ENCODE measurements at regions not wholly inside any gene's neighbourhood (a gene's known extent, or its start where the extent isn't known, plus 50 kb on each side); places are given as distances from the start of the nearest gene placed in this dataset.
"Not testable (repeated sequence)": the region's sequence is repeated elsewhere in the genome, so short reads cannot be mapped to it uniquely, and the experiment has no call there.

DNA sequence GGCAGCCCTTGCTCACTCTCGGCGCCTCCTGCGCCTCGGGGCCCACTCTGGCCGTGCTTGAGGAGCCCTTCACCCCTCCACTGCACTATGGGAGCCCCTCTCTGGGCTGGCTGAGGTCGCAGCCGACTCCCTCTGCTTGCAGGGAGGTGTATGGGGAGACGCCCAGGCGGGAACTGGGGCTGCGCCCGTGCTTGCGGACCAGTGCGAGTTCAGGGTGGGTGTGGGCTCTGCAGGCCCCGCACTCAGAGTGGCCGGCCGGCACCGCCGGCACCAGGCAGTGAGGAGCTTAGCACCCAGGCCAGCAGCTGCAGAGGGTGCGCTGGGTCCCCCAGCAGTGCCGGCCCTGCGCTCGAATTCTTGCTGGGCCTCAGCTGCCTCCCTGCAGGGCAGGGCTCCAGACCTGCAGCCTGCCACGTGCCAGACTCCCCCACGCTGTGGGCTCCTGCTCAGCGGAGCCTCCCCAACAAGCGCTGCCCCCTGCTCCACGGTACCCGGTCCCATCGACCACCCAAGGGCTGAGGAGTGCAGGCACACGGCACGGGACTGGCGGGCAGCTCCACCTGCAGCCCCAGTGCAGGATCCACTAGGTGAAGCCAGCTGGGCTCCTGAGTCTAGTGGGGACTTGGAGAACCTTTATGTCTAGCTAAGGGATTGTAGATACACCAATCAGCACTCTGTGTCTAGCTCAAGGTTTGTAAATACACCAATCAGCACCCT lies 54.0 kb upstream of the WWC2 start:
- DNase-seq: not testable (repeated sequence)

DNA sequence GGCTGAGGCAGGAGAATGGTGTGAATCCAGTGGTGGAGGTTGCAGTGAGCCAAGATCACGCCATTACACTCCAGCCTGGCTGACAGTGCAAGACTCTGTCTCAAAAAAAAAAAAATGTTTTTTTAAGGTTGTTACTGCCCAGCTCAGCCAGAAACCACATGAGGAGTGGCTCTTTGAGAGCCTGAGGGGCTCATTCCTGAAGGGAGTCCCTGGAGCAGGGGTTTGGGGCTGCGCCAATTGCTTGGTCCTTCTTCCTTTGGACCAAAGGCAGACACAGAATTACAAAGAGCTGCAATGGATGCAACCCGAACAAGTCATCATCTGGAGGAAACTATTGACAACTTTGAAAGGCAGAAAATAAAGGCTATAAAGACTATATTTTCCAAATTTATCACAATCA lies 60.6 kb upstream of the WWC2 start:
- no peak for DNase-seq

DNA sequence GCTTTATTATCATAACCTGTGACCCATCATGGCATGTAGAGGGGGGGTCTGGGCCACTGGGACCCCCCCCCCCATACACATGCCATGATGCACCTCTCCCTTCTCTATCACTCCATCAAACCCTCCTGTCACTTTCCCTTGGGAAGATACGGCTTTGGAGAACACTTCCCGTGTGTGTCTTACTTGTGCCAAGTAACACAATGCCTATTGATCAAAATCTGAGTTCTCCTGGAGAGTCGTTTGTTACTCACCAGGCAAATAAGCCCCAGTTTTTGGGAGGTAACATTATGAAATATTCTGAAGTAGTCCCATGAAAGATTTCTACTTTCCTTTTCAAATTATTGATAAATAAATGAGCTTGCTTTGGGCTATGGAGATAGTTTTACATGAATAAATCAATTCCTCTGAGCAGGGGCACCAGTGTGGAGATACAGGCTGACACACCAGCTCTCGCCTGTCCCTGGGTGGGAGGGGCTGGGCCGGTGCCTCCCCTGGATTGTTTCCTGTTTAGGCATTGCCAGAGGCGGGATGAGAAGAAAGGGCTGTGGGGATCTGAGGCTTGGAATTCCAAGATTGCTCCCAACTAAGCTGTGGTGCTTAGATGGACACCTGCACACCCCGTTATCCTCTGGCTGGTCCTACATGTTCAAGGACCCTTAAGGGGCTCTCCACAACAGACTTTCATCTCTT lies 63.2 kb upstream of the WWC2 start:
- DNase-seq: peak; percentile 71

DNA sequence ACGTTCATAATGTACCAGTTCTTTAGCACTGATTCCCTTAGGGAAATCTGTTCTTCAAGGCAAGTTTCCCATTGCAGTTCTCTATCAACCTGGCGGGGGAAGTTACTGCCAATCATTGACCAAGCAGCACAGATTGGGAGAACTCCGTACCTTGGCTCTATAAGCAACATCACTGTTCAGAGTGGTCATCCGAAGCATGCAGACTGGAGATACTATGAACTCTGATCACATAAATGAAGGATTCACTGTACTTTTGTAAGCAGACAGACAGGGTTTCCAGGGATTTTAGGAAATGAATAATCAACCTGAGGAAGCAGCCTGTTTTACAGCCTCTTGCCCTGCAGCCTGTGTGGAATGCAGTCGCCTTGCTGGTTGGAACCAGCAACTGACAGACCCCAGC lies 63.8 kb upstream of the WWC2 start:
- DNase-seq: no peak

DNA sequence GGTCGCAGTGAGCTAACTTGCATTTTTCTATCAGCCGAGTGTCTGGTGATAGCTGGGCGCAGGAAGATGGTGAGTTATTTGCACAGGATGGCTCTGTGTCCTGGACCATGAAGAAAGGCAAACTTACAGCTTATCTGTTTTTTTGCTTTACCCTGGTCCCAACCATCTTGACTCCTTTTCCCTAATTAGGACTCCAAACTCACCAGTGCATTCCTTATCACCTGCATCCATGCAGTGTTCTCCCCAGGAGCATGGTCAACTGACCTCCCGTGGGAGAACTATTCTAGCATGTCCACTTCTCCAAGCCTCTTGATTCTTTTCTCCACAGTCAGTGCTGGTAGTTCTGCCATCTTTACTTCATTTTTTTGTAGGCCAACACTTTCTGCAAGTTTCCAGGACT lies 68.2 kb upstream of the WWC2 start:
- DNase-seq: no peak

DNA sequence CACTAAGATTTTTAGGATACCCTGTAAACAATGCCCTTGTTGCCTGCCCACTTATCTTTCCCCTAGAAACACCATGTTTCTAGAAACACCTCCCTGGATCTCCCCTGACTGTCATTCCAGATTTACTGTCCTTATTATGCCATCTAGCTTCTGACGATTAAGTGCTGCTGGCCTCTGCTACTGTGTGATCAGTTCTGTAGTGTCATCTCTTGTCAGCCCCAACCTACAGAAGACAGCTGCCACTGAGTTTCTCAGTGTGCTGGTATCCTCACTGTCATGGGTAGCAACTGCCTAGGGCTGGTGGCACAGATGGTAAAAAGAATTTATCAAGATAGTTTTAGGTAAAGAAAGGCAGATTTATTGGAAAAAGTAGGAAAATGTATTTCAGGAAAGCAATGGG lies 68.7 kb upstream of the WWC2 start:
- DNase-seq: no peak

DNA sequence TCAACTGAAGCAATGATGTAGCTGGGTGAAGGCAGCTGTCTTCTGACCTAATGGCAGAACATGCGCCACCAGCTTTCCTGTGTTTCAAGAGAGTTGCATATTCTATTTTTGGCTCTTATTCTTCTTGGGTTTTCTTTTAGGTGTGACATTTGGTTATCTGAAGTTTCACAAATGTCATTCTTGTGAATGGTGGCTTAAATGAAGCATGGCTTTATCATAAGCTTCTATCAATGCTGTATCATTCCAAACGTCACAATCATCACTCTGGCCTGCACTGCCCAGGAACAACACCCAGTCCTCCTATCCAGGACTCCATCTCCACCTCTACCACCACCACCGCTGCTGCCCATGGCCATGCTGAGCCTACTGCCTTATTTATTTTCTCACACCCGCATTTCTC lies 69.7 kb upstream of the WWC2 start:
- no peak for DNase-seq

DNA sequence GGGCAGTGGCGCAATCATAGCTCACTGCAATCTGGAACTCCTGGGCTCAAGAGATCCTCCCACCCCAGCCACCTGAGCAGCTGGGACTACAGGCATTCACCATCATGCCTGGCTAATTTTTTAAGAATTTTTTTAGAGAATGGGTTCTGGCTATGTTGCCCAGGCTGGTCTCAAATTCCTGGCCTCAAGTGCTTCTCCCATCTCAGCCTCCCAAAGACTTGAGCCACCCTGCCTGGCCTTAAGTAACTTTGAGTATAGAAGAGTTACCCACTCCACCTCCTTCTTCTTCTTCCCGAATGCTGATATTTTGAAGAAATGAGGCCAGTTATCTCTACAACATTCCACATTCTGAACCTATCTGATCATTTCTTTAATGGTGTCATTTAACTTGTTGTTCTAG lies 72.4 kb upstream of the WWC2 start:
- DNase-seq: no peak

DNA sequence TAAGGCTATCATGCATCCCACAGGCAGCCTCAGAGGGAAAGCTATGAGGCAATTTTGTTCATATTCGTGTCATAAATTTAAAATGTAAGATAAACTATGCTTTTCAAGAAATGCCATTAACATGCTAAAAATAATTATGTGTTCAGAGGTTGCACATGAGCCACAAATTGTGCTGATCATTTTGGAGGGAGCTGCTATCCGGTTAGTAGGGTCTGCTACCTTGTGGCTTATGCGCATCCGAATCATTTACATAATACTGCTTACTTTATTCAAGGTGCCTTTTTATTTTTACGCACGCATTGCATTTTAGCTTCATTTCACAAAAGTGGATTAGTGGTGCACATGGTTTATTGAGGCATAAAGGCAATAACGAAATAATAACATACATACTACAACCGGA lies 76.4 kb upstream of the WWC2 start:
- no peak for DNase-seq

DNA sequence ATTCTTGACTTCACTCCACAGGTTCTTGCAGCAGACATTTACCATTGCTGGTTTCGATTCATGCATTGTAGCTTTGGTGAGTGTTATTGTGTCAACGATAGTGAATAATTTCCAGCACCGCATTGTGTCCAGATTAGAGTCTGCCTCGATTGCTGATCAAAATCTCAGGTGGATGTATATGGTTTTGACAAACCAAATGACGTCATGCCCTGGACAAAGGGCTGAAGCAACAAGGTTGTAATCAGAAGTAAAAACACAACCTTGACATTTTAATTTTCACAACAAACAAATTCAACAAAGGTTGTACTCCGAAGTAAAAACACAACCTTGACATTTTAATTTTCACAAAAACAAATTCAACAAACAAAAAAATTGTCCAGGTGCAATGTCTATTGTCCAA lies 81.1 kb upstream of the WWC2 start:
- peak; percentile 18 for DNase-seq

DNA sequence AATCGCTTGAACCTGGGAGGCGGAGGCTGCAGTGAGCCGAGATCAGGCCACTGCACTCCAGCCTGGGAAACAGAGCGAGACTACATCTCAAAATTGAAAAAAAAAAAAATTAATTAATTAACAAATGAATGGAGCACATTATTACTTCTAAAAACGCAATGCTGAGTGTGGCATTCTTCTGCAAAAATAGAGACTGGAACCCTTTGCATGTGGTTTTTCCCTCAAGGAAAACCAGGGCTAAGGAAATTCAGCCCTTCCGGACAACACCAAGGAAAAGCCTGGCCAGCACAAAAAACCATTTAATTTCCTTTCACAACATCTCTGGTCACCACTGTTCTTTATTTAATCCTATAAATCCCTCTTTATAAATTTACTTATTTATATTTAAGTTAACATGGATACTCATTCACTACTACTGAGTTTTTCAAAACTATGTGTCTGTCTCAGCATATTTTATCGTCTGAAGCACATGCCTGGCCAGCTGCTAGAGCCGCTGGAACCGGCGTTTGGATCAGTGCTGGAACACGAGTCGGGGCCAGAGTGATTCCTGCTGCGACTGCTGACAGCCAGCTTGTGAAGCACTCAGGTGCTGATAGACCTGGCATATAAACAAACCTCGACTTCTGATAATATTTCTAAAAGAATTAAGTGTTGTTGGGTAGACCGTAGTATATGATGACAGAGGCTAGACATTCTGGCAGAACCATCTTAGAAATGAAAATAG lies 84.5 kb upstream of the WWC2 start:
- no peak for DNase-seq

DNA sequence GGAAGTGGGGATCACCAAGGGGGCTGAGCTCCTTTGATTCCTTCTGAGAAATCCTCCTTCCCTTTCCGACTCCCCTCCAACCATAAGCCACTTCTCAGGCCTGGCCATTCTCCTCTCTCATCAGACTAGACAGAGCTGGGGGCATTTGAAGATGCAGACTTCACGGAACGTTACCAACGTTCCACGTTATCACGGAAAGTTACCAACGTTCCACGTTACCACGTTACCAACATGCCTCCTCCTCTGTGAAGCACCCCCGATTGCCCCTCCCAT lies 85.4 kb upstream of the WWC2 start:
- DNase-seq: no peak

DNA sequence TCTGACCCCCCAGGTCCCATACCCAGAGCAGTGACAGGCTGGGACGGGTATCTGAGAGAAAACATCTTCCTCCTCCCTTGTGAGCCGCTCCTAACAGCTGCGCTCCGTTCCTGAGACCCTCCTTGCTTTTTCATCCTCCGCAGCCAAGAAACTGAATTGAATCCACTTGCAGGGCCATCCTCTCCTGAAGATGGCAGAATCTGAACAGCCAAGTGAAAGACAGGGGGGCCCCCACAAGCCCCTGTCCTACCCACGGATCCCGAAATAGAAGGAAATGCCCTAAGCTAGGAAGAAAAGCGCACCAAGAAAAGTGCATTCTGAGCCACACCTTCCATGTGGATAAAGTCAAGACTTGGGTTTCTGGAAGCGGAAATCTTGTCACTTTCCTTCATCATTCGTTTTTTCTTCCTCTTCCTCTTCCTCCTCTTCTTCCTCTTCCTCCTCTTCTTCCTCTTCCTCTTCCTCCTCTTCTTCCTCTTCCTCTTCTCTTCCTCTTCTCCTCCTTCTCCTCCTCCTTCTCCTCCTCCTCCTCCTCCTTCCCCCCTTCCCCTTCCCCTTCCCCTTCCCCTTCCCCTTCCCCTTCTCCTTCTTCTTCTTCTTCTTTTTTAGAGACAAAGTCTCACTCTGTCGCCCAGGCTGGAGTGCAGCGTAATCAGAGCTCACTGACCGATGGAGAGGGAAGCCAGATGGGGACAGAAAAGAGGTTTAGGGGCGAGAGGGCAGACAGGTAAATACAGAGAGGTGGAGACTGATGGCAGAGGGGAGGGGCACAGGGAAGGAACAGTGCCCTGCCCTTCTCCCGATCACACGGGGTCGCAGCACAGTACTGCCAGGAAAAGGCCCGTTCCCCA lies 86.0 kb upstream of the WWC2 start:
- peak; percentile 44 for DNase-seq

DNA sequence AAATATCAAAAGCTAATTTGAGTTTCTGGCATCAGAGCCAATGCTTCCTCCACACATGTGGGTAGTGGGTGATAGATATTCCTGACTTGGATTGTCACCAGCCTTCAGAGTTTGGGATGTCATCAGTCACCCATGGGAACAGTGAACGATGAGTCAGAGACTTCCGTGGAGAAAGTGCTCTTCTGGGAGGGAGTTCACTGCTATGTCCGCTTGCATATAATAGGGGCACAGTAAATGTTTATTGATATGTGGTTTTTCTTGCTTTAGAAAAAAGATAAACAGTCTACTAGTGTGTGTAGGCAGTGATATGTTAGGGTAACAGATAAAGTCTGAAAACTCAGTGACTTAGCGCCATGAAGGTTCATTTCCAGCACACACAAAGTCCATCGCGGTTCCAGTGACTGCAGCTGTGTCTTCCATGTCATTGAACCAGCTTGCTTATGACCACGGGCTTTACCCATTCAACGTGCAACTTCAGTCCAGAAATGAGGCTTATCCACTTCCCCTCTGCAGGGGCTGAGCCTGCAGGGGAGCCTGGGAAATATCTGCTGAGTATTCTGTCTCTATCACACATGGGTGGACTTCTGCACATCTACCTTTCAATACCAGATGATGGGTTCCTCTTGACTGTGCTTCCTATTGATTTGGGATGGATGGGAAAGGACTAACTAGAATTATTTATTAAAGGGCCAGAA lies 87.7 kb upstream of the WWC2 start:
- DNase-seq: peak; percentile 23

DNA sequence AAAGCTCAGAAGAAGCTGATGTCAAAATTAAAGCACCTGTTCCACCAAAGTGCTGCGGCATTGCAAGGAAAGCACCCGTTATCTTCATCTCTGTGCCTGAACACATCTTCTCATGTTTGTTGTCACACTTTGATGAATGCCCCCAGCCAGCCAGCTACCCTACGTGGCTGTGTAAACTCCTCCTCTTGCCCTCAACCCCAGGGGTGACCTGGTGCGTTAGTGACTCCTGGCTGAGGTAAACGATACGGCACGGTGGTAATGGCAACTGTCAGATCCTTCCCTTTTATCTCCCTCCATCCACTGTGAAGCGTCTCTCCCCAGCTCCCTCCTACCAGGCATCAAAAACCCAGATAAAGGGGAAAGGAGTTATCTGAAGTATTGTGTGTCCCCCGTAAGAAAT lies 90.6 kb upstream of the WWC2 start:
- DNase-seq: no peak

DNA sequence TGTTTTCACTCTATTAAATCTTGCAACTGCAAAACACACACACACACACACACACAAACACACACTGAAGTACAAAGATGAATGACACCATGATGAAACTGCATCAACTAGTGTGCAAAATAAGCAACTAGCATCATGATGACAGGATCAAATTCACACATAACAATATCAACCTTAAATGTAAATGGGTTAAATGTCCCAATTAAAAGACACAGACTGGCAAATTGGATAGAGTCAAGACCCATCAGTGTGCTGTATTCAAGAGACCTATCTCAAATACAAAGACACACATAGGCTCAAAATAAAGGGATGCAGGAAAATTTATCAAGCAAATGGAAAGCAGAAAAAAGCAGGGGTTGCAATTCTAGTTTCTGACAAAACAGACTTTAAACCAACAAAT lies 87.2 kb upstream of the DCTD start:
- DNase-seq: not testable (repeated sequence)

DNA sequence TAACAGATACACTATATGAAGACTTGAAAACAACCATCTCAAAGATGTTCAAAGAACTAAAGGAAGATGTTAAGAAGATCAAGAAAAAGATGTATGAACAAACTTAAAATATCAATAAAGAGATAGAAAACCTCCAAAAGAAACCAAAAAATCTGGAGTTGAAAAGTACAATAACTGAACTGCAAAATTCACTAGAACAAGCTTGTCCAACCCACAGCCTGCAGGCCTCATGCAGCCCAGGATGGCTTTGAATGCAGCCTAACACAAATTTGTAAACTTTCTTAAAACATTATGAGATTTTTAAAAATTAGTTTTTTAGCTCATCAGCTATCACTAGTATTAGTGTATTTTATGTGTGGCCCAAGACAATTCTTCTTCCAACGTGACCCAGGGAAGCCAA lies 77.0 kb upstream of the DCTD start:
- DNase-seq: no peak

DNA sequence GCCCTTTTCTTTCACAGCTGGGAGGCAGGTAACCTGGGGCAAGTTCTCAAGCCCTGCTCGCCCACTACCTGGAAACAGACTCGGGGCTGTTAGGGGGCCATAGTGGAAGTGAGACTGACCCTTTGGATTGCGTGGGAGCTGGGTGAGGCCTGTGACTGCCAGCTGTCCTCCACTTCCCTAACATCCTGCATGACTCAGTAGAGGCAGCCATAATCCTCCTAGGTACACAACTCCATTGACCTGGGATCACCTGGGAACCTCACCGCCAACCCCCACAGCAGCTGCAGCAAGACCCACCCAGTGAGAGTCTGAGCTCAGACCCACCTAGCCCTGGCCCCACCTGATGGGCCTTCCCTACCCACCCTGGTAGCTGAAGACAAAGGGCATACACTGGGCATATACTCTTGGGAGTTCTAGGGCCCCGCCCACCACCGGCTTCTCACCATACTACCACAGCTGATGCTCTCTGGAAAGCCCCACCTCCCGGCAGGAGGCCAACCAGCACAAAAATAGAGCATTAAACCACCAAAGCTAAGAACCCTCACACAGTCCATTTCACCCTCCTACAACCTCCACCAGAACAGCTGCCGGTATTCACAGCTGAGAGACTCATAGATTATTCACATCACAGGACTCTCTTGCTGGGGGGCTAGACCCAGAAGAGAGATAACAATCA lies 61.1 kb upstream of the DCTD start:
- DNase-seq: no peak

DNA sequence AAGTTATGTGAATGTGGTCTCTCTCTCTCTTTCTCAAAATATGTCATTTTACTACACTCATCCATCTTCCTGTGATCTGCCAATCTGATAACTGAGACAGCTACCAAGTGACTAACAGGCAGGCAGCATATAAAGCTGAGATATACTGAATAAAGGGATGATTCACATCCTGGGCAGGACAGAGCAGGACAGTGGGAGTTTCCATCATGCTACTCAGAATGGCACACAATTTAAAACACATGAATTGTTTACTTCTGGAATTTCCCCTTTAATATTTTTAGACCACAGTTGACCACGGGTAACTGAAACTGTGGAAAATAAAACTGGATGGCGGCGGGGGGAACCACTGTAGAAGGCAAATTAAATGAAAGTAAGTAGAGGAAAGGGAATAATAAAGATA lies 58.6 kb upstream of the DCTD start:
- DNase-seq: peak; percentile 63

DNA sequence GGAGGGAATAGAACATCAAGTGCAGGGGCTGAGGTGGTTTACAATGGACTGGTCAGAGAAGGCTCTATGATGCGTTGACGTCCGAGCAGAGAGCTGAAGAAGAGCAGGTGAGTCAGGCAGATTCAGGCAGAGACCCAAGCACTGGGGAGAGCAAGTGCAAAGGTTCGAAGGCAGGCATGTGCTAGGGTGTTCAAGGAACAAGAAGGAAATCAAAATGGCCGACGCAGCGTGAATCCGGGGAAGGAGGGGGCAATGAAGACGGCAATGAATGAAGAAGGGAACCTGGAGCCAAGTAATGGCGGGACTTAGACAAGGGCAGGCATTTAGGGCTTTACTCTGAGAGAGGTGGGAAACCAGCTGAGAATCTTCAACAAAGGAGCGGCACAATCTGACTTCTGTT lies 56.8 kb upstream of the DCTD start:
- no peak for DNase-seq

DNA sequence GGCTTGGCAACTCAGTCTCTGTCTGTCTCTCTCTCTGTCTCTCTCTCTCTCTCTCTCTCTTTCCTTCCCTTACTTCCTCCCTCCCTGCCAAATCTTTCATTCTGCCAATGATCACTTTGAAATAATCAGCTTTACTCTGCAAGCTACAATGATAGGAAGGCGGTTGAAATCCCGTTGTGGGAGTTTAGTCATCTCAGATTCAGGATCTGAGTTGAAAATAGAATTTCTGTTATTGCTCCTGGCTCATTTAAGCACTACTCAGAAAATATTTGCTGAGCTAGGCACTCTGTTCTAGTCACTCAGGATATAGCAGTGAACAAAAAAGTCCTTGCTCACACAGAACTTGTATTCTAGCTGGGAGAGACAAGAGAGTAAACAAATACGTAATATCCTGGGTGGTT lies 56.3 kb upstream of the DCTD start:
- DNase-seq: no peak

DNA sequence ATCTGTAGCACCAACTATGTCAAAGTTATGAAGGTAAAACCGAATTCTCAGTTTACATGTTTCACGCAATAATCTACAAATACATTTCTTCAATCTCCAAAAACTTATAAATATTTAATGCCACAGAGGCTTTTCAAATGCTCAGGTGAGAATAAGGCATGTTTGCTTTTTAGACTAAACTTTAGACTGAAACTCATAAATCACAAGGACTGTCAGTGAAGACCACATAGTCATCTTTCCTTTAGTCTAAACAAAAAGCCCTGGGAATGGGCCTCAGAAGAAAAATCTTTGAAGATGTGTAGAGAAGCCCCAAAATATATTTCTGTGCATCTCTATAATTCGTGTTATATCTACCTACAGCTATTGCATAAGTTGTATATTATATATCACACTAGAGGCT lies 54.5 kb upstream of the DCTD start:
- DNase-seq: no peak
